Duodenal mucosa (tissue), 2 donors: ENCODE measurements at regions not wholly inside any gene's neighbourhood (a gene's known extent, or its start where the extent isn't known, plus 50 kb on each side); places are given as distances from the start of the nearest gene placed in this dataset.

ENCODE experiments used
- H3K27ac ChIP-seq: one replicate; pipeline ENCODE4 v1.7.0; 2013; ENCODE audit warnings: low read depth, low read length
- H3K27me3 ChIP-seq, 2 donors: one replicate each; pipeline ENCODE4 v1.7.0; 2013; ENCODE audit warnings: low read length in 2 of 2, control low read depth in 1 of 2; ENCODE audit not compliant: insufficient read depth in 2 of 2, control insufficient read depth in 1 of 2
- H3K36me3 ChIP-seq, 2 donors: one replicate each; pipeline ENCODE4 v1.7.0; 2013; ENCODE audit warnings: low read length in 2 of 2, control low read depth in 1 of 2; ENCODE audit not compliant: insufficient read depth in 2 of 2, control insufficient read depth in 1 of 2
- H3K4me1 ChIP-seq, 2 donors: one replicate each; pipeline ENCODE4 v1.7.0; 2013; ENCODE audit warnings: low read length in 2 of 2, control low read depth in 1 of 2; ENCODE audit not compliant: insufficient read depth in 2 of 2, control insufficient read depth in 1 of 2
- H3K4me3 ChIP-seq, 2 donors: one replicate each; pipeline ENCODE4 v1.7.0; 2013; ENCODE audit warnings: low read length in 2 of 2, low read depth in 1 of 2
- H3K9ac ChIP-seq, 2 donors: one replicate each; pipeline ENCODE4 v1.7.0; 2013; ENCODE audit warnings: low read length in 2 of 2, low read depth in 1 of 2
- H3K9me3 ChIP-seq, 2 donors: one replicate each; pipeline ENCODE4 v1.7.0; 2013; ENCODE audit warnings: low read length in 2 of 2, control low read depth in 1 of 2; ENCODE audit not compliant: control insufficient read depth in 1 of 2

DNA sequence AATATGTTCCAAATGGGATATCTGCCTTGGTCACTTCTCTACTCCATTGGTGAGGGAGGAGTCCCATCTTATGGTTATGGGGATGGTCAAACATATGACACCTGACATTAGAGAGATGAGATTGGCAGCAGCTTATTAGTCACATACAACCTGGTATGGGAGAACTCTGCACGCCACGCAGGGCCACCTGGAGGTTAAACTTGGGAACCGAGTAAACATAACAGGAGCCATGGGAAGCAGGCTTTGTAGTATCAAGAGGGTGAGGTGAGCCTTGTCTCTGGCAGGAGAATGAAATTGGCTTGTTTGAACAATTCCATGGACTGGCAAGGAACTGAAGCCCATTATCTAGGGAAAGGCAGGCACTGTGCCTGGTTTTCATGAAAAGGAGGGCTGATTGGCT, 238.7 kb upstream of the ELAC2 start:
- Histone ChIP-seq H3K4me1 (no peaks in the 10 kb centered on the region), H3K27me3 (no peaks in the 10 kb centered on the region), H3K4me3 (no peak overlapping the region), H3K9me3 (no peaks in the 10 kb centered on the region), H3K36me3 (no peaks in the 10 kb centered on the region), H3K9ac (no peak overlapping the region), H3K27ac (no peak overlapping the region)

DNA sequence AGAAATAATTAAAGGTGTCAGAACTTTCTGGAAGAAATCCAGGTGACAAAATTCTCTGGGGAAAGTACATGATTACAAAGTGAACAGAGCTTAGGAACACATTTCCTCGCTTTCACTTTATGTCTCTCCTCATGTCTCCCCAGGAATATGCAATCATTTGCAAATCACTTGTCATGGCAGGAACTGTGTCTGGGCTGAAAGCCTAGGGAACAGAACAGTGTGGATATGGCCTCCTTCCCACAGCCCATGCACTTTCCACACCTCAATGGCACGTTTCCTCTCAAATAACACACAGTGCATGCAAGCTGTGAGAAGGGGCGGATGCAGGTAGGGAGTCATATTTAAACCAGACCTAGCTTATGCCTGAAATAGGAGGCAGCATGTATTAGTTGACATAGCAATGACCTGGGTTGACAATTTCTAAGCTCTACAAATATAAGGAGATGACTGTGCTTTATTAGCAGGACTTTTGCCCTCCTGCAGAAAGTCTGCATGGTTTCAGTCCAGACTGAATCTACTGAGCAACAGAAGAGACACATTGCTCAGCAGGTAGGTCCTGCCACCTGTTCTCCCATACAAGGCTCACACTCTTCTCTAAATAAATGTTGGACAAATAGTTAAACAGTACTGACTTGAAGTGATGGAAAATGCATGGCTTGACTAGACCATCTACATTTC, 236.0 kb upstream of the ELAC2 start:
- Histone ChIP-seq H3K4me3 (no peak overlapping the region), H3K9me3 (no peaks in the 10 kb centered on the region), H3K9ac (no peak overlapping the region), H3K4me1 (no peaks in the 10 kb centered on the region), H3K36me3 (no peaks in the 10 kb centered on the region), H3K27ac (no peak overlapping the region), H3K27me3 (no peaks in the 10 kb centered on the region)

DNA sequence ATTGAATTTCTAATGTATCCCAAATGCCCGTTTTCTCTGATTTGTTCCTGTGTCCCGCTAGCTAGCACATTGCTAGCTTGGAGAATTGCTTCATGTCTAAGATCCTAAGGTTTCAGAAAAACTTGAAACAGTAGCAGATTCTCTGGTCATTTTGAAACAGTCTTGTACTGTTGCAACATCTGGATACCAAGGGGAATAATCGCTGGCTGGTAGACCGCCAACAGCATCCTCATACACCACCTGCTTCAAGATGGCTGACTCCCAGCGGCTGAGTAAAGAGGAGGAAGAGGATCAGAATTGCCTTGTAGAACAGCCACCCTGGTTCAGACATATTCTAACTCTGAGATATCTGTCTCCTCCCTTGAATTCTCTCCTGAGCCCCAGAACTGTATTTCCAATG, 226.7 kb upstream of the ELAC2 start:
- Histone ChIP-seq H3K9ac (no peak overlapping the region), H3K27me3 (no peaks in the 10 kb centered on the region), H3K36me3 (no peaks in the 10 kb centered on the region), H3K27ac (no peak overlapping the region), H3K4me1 (no peaks in the 10 kb centered on the region), H3K4me3 (no peak overlapping the region), H3K9me3 (no peaks in the 10 kb centered on the region)

DNA sequence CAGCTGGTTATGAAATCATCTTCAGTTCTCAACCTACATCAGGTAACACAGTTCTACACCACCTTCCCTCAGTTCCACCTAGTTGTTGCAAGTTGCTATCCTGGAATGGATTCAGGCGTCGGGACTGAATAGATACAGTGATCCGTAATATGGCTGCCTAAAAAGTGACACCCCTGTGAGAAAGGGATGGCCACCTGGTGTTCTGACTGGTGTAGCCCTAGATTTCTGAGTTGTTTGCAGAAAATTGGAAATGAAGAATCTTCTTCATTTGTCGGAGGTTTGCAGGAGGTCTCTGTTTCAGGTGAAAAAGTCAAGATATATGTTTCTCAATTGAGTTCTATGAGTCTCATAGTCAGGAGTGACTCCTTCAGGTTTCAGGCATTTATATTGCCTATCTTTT, 225.8 kb upstream of the ELAC2 start:
- Histone ChIP-seq H3K9ac (no peak overlapping the region), H3K36me3 (no peaks in the 10 kb centered on the region), H3K4me1 (no peaks in the 10 kb centered on the region), H3K27me3 (no peaks in the 10 kb centered on the region), H3K9me3 (no peaks in the 10 kb centered on the region), H3K27ac (no peak overlapping the region), H3K4me3 (no peak overlapping the region)

DNA sequence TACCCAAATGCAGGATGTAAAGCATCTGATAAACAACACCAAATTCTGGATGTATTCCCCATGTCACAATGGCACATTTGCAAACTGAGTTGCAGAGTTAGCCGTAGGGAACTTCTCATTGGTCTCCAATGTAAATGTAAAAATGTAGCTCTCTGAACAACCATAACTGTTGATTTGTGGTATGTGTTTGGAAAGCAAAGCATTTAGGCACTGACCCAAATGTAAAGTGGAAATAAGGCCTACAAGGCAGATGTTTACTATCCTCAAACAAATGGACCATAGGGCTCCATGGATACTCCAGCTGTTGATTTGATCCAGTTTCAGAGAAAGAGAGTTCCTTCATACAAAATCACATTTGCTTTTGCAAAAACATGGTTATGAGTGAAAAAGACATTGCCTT, 223.0 kb upstream of the ELAC2 start:
- no peaks in the 10 kb centered on the region for H3K4me1 ChIP-seq
- H3K9ac ChIP-seq = no peak overlapping the region
- no peak overlapping the region for H3K27ac ChIP-seq
- H3K4me3 ChIP-seq = no peak overlapping the region
- no peaks in the 10 kb centered on the region for H3K36me3 ChIP-seq
- H3K27me3 ChIP-seq = no peaks in the 10 kb centered on the region
- H3K9me3 ChIP-seq = no peaks in the 10 kb centered on the region

DNA sequence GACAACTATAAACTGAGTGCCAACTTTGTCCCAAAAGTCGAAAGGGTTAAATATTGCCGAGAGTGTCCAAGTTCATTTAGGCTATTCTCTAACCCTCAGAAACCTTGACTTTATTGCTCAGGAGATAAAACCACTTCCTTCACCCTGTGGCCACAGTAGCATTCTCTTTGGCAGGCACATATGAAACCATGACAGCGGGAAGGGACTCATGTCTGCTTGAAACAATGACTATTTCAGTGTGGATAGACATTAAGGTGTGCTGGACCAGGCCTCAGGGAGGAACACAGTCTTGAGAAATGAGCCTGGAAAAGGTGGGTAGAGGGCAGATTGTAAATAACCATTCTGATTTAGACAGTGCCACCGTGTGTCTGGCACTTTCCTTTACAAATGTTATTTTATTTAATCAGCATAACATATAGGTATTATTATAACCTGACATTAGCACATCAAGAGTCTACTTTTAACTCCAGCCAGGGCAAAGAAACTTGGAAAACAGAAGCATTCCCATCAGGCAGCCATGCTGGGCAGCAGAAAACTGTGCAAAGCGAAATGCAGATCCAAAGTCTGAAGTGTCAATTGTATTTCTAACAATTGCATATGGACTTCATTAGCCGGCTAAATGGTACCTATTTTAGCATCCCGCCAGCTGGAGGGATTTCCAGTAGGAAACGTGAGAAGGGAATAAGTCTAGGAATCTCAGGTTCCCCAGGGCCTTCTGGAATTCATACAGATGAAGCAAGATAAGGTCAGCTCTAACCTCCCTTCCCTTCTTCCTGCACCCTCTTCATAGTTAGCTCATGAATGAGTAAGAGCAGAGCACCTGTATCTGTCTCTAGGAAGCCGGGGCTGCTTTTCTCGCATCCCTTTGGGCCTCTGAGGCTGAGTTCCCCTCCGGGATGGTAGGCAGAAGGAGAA, 212.8 kb upstream of the ELAC2 start:
- H3K4me3 ChIP-seq = no peak overlapping the region
- H3K27ac ChIP-seq = no peak overlapping the region
- H3K27me3 ChIP-seq = no peaks in the 10 kb centered on the region
- no peaks in the 10 kb centered on the region for H3K9me3 ChIP-seq
- H3K36me3 ChIP-seq = no peaks in the 10 kb centered on the region
- no peak overlapping the region for H3K9ac ChIP-seq
- H3K4me1 ChIP-seq = no peaks in the 10 kb centered on the region

DNA sequence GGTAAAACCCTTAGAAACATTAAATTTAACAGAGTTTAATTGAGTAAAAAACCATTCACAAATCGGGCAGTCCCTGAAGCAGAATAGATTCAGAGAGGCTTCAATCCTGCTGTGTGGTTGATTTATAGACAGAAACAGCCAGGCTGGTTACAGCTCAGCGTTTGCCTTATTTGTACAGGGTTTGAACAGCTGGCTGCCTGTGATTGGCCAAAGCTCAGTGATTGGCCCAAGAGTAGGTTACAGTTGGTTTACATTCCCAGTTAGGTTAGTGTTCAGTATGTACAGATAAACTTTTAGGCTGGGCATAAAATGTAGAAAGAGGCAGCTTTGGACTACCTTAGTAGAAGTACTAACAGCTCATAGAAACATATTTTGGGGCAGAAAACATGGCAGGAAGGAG, 210.4 kb upstream of the ELAC2 start:
- Histone ChIP-seq H3K36me3 (no peaks in the 10 kb centered on the region), H3K27ac (no peak overlapping the region)

DNA sequence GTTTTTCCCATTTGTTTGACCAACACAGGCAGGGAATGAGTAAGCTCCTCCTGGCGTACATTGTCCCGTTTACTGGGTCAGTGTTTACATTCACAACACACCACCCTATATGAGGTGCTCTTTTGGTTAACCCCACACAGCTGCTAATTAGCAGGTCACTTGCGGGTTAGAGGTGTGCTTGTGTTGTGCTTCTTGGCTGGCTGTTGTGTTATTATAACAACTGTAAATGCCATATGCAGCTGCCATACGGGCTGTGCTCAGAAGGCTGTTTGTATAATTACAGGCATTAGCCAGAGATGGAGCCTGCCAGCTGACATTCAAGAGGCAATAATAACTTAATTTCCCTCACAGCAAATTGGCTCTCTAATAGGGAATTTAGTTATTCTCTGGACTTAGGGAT, 205.1 kb upstream of the ELAC2 start:
- no peaks in the 10 kb centered on the region for H3K4me1 ChIP-seq
- no peak overlapping the region for H3K9ac ChIP-seq
- no peaks in the 10 kb centered on the region for H3K9me3 ChIP-seq
- no peak overlapping the region for H3K4me3 ChIP-seq
- H3K36me3 ChIP-seq = no peaks in the 10 kb centered on the region
- no peak overlapping the region for H3K27ac ChIP-seq
- no peaks in the 10 kb centered on the region for H3K27me3 ChIP-seq

More for the DNA sequence above, 210.4 kb upstream of the ELAC2 start:
- Histone ChIP-seq H3K9ac (no peak overlapping the region), H3K27me3 (no peaks in the 10 kb centered on the region), H3K4me1 (no peaks in the 10 kb centered on the region), H3K9me3 (no peaks in the 10 kb centered on the region), H3K4me3 (no peak overlapping the region)

DNA sequence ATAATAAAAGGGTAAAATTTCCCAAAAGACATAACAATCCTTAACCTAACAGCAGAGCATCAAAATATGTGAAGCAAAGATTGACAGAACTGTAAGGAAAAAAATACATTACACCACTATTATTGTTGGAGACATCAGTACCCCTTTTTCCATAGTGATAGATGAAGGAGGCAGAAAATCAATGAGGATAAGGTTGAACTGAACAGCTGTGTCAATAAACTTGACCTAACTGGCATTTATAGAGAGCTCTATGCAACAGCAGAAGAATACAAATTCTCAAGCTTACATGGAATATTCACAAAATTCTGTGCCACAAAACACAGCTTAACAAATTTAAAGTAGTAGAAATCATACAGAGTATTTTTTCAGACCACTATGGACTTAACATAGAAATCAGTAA, 195.0 kb upstream of the ELAC2 start:
- no peak overlapping the region for H3K9ac ChIP-seq
- H3K36me3 ChIP-seq = no peaks in the 10 kb centered on the region
- H3K4me1 ChIP-seq = no peaks in the 10 kb centered on the region
- H3K9me3 ChIP-seq = no peaks in the 10 kb centered on the region
- H3K4me3 ChIP-seq = no peak overlapping the region
- no peaks in the 10 kb centered on the region for H3K27me3 ChIP-seq
- no peak overlapping the region for H3K27ac ChIP-seq

DNA sequence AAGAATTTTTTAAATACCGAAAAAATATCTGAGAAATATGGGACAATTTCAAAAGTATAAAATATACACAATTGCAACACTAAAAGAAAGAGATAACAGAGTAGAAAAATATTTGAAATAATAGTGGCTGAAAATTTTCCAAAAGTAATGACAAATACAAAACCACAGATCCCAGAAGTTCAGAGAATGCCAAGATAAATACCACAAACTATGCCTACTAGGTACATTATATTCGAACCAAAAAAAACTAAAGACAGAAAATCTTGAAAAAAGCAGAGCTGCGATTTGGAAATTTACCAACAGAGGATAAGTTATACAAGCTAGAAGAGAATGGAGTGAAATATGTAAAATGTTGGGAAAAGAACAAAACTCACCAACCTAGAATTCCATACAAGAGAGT, 191.3 kb upstream of the ELAC2 start:
- H3K27ac ChIP-seq = no peak overlapping the region
- no peaks in the 10 kb centered on the region for H3K27me3 ChIP-seq
- H3K4me1 ChIP-seq = no peaks in the 10 kb centered on the region
- no peak overlapping the region for H3K9ac ChIP-seq
- H3K4me3 ChIP-seq = no peak overlapping the region
- no peaks in the 10 kb centered on the region for H3K36me3 ChIP-seq
- no peaks in the 10 kb centered on the region for H3K9me3 ChIP-seq
